Thyroid gland (tissue), 4 donors: ENCODE measurements at regions not wholly inside any gene's neighbourhood (a gene's known extent, or its start where the extent isn't known, plus 50 kb on each side); places are given as distances from the start of the nearest gene placed in this dataset.

ENCODE experiments used
- POLR2A ChIP-seq, 2 donors: fragments of 450-650 bp; IDR thresholded peaks; one replicate each; pipeline ENCODE4 v1.6.1; 2017; ENCODE audit warnings: antibody characterized with exemption in 2 of 2, mild to moderate bottlenecking in 2 of 2, moderate library complexity in 1 of 2
- TF ChIP-seq, protein P1 (sequence below), 6 experiments: fragments of 200-600 bp in 3 of 6; fragments of 450-650 bp in 3 of 6; sonication (generic) in 3 of 6; IDR thresholded peaks; one replicate each; pipeline ENCODE4 v1.5.1; 2016 to 2019; ENCODE audit warnings: antibody characterized with exemption in 6 of 6, mild to moderate bottlenecking in 2 of 6, inconsistent platforms in 1 of 6, moderate library complexity in 1 of 6

- TF ChIP-seq POLR2A (IDR thresholded peaks at IDR 0.05): no peak
- TF ChIP-seq, protein P1, sequence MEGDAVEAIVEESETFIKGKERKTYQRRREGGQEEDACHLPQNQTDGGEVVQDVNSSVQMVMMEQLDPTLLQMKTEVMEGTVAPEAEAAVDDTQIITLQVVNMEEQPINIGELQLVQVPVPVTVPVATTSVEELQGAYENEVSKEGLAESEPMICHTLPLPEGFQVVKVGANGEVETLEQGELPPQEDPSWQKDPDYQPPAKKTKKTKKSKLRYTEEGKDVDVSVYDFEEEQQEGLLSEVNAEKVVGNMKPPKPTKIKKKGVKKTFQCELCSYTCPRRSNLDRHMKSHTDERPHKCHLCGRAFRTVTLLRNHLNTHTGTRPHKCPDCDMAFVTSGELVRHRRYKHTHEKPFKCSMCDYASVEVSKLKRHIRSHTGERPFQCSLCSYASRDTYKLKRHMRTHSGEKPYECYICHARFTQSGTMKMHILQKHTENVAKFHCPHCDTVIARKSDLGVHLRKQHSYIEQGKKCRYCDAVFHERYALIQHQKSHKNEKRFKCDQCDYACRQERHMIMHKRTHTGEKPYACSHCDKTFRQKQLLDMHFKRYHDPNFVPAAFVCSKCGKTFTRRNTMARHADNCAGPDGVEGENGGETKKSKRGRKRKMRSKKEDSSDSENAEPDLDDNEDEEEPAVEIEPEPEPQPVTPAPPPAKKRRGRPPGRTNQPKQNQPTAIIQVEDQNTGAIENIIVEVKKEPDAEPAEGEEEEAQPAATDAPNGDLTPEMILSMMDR (IDR thresholded peaks at IDR 0.05): no peak
Measured at GRCh38 chr7:37518266-37518665, 69.6 kb upstream of the ELMO1 start.
